Femur (tissue), 1 donor: ENCODE measurements at regions not wholly inside any gene's neighbourhood (a gene's known extent, or its start where the extent isn't known, plus 50 kb on each side); places are given as distances from the start of the nearest gene placed in this dataset.

Experiments used
- DNase-seq: peaks from one replicate; pipeline ENCODE4 v3.0.0-alpha.2; 2017

- DNase-seq, result no peak
Observed at GRCh38 chr5:5617024-5617423, 194.5 kb downstream of the ICE1 start.

GRCh38 chr5:5616247-5616895 lies 193.9 kb downstream of the ICE1 start:
- DNase-seq, result no peak

- no peak for DNase-seq
Observed at GRCh38 chr5:5615569-5615968, 193.1 kb downstream of the ICE1 start.

- DNase-seq, result no peak
Observed at GRCh38 chr5:5613261-5613990, 190.9 kb downstream of the ICE1 start.

- DNase-seq, result no peak
Observed at GRCh38 chr5:5612096-5612495, 189.6 kb downstream of the ICE1 start.

- DNase-seq, result no peak
Observed at GRCh38 chr5:5609935-5610334, 187.5 kb downstream of the ICE1 start.

- DNase-seq, result no peak
Observed at GRCh38 chr5:5605170-5605764, 182.8 kb downstream of the ICE1 start.

GRCh38 chr5:5602554-5602953 lies 180.1 kb downstream of the ICE1 start:
- no peak for DNase-seq

- DNase-seq, result no peak
Observed at GRCh38 chr5:5598547-5599113, 176.2 kb downstream of the ICE1 start.

GRCh38 chr5:5593391-5593790 lies 170.9 kb downstream of the ICE1 start:
- no peak for DNase-seq

- DNase-seq, result no peak
Observed at GRCh38 chr5:5592541-5592940, 170.1 kb downstream of the ICE1 start.

GRCh38 chr5:5591567-5591966 lies 169.1 kb downstream of the ICE1 start:
- no peak for DNase-seq

- DNase-seq, result no peak
Observed at GRCh38 chr5:5589857-5590256, 167.4 kb downstream of the ICE1 start.

- no peak for DNase-seq
Observed at GRCh38 chr5:5588887-5589826, 166.7 kb downstream of the ICE1 start.

GRCh38 chr5:5588386-5588785 lies 165.9 kb downstream of the ICE1 start:
- no peak for DNase-seq

- DNase-seq, result no peak
Observed at GRCh38 chr5:5587474-5587873, 165.0 kb downstream of the ICE1 start.

GRCh38 chr5:5586721-5587120 lies 164.2 kb downstream of the ICE1 start:
- no peak for DNase-seq

GRCh38 chr5:5585751-5586341 lies 163.4 kb downstream of the ICE1 start:
- no peak for DNase-seq

- no peak for DNase-seq
Observed at GRCh38 chr5:5584751-5585150, 162.3 kb downstream of the ICE1 start.

GRCh38 chr5:5584236-5584745 lies 161.8 kb downstream of the ICE1 start:
- no peak for DNase-seq

GRCh38 chr5:5583832-5584231 lies 161.4 kb downstream of the ICE1 start:
- no peak for DNase-seq
